Spleen (tissue), 7 donors: ENCODE measurements at regions not wholly inside any gene's neighbourhood (a gene's known extent, or its start where the extent isn't known, plus 50 kb on each side); places are given as distances from the start of the nearest gene placed in this dataset.

Experiments
- CTCF ChIP-seq, 11 experiments: fragments of 200-600 bp in 7 of 11; fragments of 450-650 bp in 4 of 11; sonication (generic) in 4 of 11; IDR thresholded peaks in 8 of 11; conservative IDR thresholded peaks in 3 of 11; 1 replicate in 7 of 11; 2 replicates in 4 of 11; pipeline versions ENCODE4 v1.4.0 to v1.8.0; 2016 to 2021; ENCODE audit warnings: antibody characterized with exemption in 11 of 11, inconsistent platforms in 4 of 11, mild to moderate bottlenecking in 1 of 11
- POLR2A ChIP-seq, 3 donors: fragments of 450-650 bp; IDR thresholded peaks; one replicate each; pipeline ENCODE4 v1.5.1; 2017; ENCODE audit warnings: antibody characterized with exemption in 3 of 3, mild to moderate bottlenecking in 1 of 3
- donor health status: DM: no; HTN: no; CAD: no; lungs with moderate emphysema.
- donor health status: DM: no; HTN: no; CAD: no.
- donor health status: DM: no; HTN: no; CAD: no.

DNA sequence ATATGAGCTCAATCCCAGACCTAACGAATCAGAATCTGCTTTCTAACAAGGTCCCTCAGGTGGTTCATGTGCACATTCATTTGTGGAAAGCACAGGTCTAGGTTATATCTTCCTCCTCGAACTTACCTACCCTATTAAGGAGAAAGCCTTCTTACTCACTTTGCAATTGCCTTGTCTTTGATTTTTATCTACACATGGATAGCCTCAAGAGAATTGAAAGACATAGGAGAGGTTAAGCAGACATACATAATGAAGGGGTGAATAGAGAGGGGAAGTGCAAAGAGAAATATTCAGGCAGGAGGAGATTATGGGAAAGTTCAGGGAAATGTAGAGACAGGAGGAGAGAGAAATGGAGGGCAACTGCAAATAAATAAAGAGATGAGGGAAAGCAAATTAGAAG, 422.9 kb upstream of the ADAMTS9 start:
- TF ChIP-seq CTCF (IDR thresholded peaks at IDR 0.05 in 8 of 11, conservative IDR thresholded peaks at IDR 0.05 in 3 of 11) (no peak), POLR2A (IDR thresholded peaks at IDR 0.05) (no peak)
